Activated naive CD4-positive, alpha-beta T cell treated with anti-CD3 and anti-CD28 coated beads, Interleukin-2, amount 10 ng/mL, durations not matched to agents 7 days and 5 days (primary cell): ENCODE measurements at regions not wholly inside any gene's neighbourhood (a gene's known extent, or its start where the extent isn't known, plus 50 kb on each side); places are given as distances from the start of the nearest gene placed in this dataset.
"Not testable (repeated sequence)": the region's sequence is repeated elsewhere in the genome, so short reads cannot be mapped to it uniquely, and the experiment has no call there.

ENCODE experiments used
- CTCF ChIA-PET: fragments of 350-600 bp; sonication (Branson Sonifier 250); formaldehyde crosslinking; loops from one replicate; lab custom pipeline; 2021; ENCODE audit warnings: antibody characterized with exemption; lab: Charles Lee
- DNase-seq: peaks from one replicate; pipeline ENCODE4 v3.0.0-alpha.2; 2020
- H3K27ac Mint-ChIP-seq: one replicate; pipeline ENCODE4 v1.8.0; 2021; ENCODE audit warnings: mild to moderate bottlenecking, moderate library complexity, mixed read lengths
- H3K27me3 Mint-ChIP-seq: one replicate; pipeline ENCODE4 v1.8.0; 2021; ENCODE audit warnings: mild to moderate bottlenecking, mixed read lengths
- H3K36me3 Mint-ChIP-seq: one replicate; pipeline ENCODE4 v1.8.0; 2021; ENCODE audit warnings: mixed read lengths
- H3K4me1 Mint-ChIP-seq: one replicate; pipeline ENCODE4 v1.8.0; 2021; ENCODE audit warnings: mixed read lengths
- H3K4me3 Mint-ChIP-seq: one replicate; pipeline ENCODE4 v1.8.0; 2021; ENCODE audit warnings: mild to moderate bottlenecking, moderate library complexity, mixed read lengths
- H3K9me3 Mint-ChIP-seq: one replicate; pipeline ENCODE4 v1.8.0; 2021; ENCODE audit warnings: mixed read lengths

- Mint-ChIP-seq H3K36me3 (peaks cover 30% of the 10 kb centered on the region), H3K9me3 (peaks cover 24% of the 10 kb centered on the region), H3K27ac (peak overlapping the region; percentile 96), H3K4me1 (peaks cover 74% of the 10 kb centered on the region)
- H3K27me3 Mint-ChIP-seq, H3K4me3 Mint-ChIP-seq, DNase-seq, CTCF ChIA-PET: not testable (repeated sequence)
These were observed 207.8 kb downstream of the USP6NL start for GRCh38 chr10:11403646-11404045.

GRCh38 chr10:11403116-11403515 is 208.3 kb downstream of the USP6NL start:
- Mint-ChIP-seq H3K36me3 (peaks cover 30% of the 10 kb centered on the region), H3K4me3 (peak overlapping the region; percentile 59), H3K27me3 (no peaks in the 10 kb centered on the region), H3K4me1 (peaks cover 69% of the 10 kb centered on the region), H3K27ac (peak overlapping the region; percentile 96), H3K9me3 (peaks cover 24% of the 10 kb centered on the region)
- CTCF ChIA-PET = no interaction called here
- DNase-seq = peak; percentile 82

GRCh38 chr10:11402392-11402791 is 209.1 kb downstream of the USP6NL start:
- H3K9me3 Mint-ChIP-seq = peaks cover 19% of the 10 kb centered on the region
- CTCF ChIA-PET = no interaction called here
- no peak overlapping the region for H3K4me3 Mint-ChIP-seq
- peak overlapping the region; percentile 96 for H3K27ac Mint-ChIP-seq
- peaks cover 26% of the 10 kb centered on the region for H3K36me3 Mint-ChIP-seq
- H3K27me3 Mint-ChIP-seq = no peaks in the 10 kb centered on the region
- H3K4me1 Mint-ChIP-seq = peaks cover 61% of the 10 kb centered on the region
- DNase-seq = no peak

GRCh38 chr10:11401264-11402235 is 209.9 kb downstream of the USP6NL start:
- Mint-ChIP-seq H3K4me3 (no peak overlapping the region), H3K9me3 (peaks cover 12% of the 10 kb centered on the region), H3K27ac (peak overlapping the region; percentile 96), H3K4me1 (peaks cover 53% of the 10 kb centered on the region), H3K36me3 (peaks cover 18% of the 10 kb centered on the region), H3K27me3 (peaks cover under 1% of the 10 kb centered on the region)
- DNase-seq = peak; percentile 34
- CTCF ChIA-PET = no interaction called here

- peaks cover 33% of the 10 kb centered on the region for H3K4me1 Mint-ChIP-seq
These were observed 213.4 kb downstream of the USP6NL start for GRCh38 chr10:11397980-11398580.

GRCh38 chr10:11397077-11397965 is 214.1 kb downstream of the USP6NL start:
- H3K4me3 Mint-ChIP-seq = no peak overlapping the region
- no peaks in the 10 kb centered on the region for H3K9me3 Mint-ChIP-seq
- no peak for DNase-seq
- H3K27me3 Mint-ChIP-seq = peaks cover 15% of the 10 kb centered on the region
- H3K27ac Mint-ChIP-seq = no peak overlapping the region
- CTCF ChIA-PET = no interaction called here
- H3K36me3 Mint-ChIP-seq = peaks cover 1% of the 10 kb centered on the region
- peaks cover 27% of the 10 kb centered on the region for H3K4me1 Mint-ChIP-seq

More at GRCh38 chr10:11397980-11398580, 213.4 kb downstream of the USP6NL start:
- Mint-ChIP-seq H3K27ac (no peak overlapping the region), H3K9me3 (peaks cover 4% of the 10 kb centered on the region), H3K36me3 (peaks cover 3% of the 10 kb centered on the region), H3K4me3 (no peak overlapping the region), H3K27me3 (peaks cover 10% of the 10 kb centered on the region)
- no peak for DNase-seq
- CTCF ChIA-PET = no interaction called here

- CTCF ChIA-PET = no interaction called here
- Mint-ChIP-seq H3K9me3 (no peaks in the 10 kb centered on the region), H3K27ac (no peak overlapping the region)
These were observed 215.0 kb downstream of the USP6NL start for GRCh38 chr10:11396311-11396955.

GRCh38 chr10:11395581-11396310 is 215.7 kb downstream of the USP6NL start:
- Mint-ChIP-seq H3K36me3 (no peaks in the 10 kb centered on the region), H3K27ac (no peak overlapping the region), H3K9me3 (no peaks in the 10 kb centered on the region), H3K27me3 (peaks cover 19% of the 10 kb centered on the region), H3K4me1 (peaks cover 11% of the 10 kb centered on the region), H3K4me3 (no peak overlapping the region)
- CTCF ChIA-PET = no interaction called here
- DNase-seq = no peak

More at GRCh38 chr10:11396311-11396955, 215.0 kb downstream of the USP6NL start:
- peaks cover 18% of the 10 kb centered on the region for H3K4me1 Mint-ChIP-seq
- peaks cover 19% of the 10 kb centered on the region for H3K27me3 Mint-ChIP-seq
- H3K36me3 Mint-ChIP-seq = no peaks in the 10 kb centered on the region
- DNase-seq = no peak
- no peak overlapping the region for H3K4me3 Mint-ChIP-seq

GRCh38 chr10:11395161-11395560 is 216.3 kb downstream of the USP6NL start:
- CTCF ChIA-PET = no interaction called here
- Mint-ChIP-seq H3K27ac (no peak overlapping the region), H3K4me3 (no peak overlapping the region), H3K9me3 (no peaks in the 10 kb centered on the region), H3K4me1 (peaks cover 6% of the 10 kb centered on the region), H3K27me3 (peaks cover 22% of the 10 kb centered on the region), H3K36me3 (no peaks in the 10 kb centered on the region)
- DNase-seq = no peak

GRCh38 chr10:11393858-11394257 is 217.6 kb downstream of the USP6NL start:
- CTCF ChIA-PET = no interaction called here
- Mint-ChIP-seq H3K4me1 (no peaks in the 10 kb centered on the region), H3K27me3 (peaks cover 34% of the 10 kb centered on the region), H3K27ac (no peak overlapping the region), H3K9me3 (no peaks in the 10 kb centered on the region), H3K4me3 (no peak overlapping the region), H3K36me3 (no peaks in the 10 kb centered on the region)
- no peak for DNase-seq

GRCh38 chr10:11392776-11393175 is 218.7 kb downstream of the USP6NL start:
- H3K4me3 Mint-ChIP-seq = no peak overlapping the region
- no peak for DNase-seq
- H3K36me3 Mint-ChIP-seq = no peaks in the 10 kb centered on the region
- H3K9me3 Mint-ChIP-seq = no peaks in the 10 kb centered on the region
- no peak overlapping the region for H3K27ac Mint-ChIP-seq
- no peaks in the 10 kb centered on the region for H3K4me1 Mint-ChIP-seq
- peaks cover 40% of the 10 kb centered on the region for H3K27me3 Mint-ChIP-seq
- CTCF ChIA-PET = no interaction called here

- no peak for DNase-seq
- Mint-ChIP-seq H3K4me3 (no peak overlapping the region), H3K4me1 (no peaks in the 10 kb centered on the region), H3K27ac (no peak overlapping the region), H3K9me3 (no peaks in the 10 kb centered on the region), H3K27me3 (peaks cover 43% of the 10 kb centered on the region), H3K36me3 (no peaks in the 10 kb centered on the region)
- CTCF ChIA-PET = no interaction called here
These were observed 222.5 kb downstream of the USP6NL start for GRCh38 chr10:11388996-11389395.

GRCh38 chr10:11387551-11388222 is 223.8 kb downstream of the USP6NL start:
- Mint-ChIP-seq H3K27me3 (peaks cover 45% of the 10 kb centered on the region), H3K27ac (no peak overlapping the region), H3K4me3 (no peak overlapping the region), H3K4me1 (no peaks in the 10 kb centered on the region), H3K9me3 (no peaks in the 10 kb centered on the region), H3K36me3 (no peaks in the 10 kb centered on the region)
- CTCF ChIA-PET = no interaction called here
- no peak for DNase-seq
